ENCODE measurements at regions not wholly inside any gene's neighbourhood (a gene's known extent, or its start where the extent isn't known, plus 50 kb on each side); places are given as distances from the start of the nearest gene placed in this dataset.

- DNase-seq (ENCODE audit: low read depth): no peak
- H3K4me3 ChIP-seq (ENCODE audit: low read depth, low read length): no peak overlapping the region
- TF ChIP-seq, protein P1, sequence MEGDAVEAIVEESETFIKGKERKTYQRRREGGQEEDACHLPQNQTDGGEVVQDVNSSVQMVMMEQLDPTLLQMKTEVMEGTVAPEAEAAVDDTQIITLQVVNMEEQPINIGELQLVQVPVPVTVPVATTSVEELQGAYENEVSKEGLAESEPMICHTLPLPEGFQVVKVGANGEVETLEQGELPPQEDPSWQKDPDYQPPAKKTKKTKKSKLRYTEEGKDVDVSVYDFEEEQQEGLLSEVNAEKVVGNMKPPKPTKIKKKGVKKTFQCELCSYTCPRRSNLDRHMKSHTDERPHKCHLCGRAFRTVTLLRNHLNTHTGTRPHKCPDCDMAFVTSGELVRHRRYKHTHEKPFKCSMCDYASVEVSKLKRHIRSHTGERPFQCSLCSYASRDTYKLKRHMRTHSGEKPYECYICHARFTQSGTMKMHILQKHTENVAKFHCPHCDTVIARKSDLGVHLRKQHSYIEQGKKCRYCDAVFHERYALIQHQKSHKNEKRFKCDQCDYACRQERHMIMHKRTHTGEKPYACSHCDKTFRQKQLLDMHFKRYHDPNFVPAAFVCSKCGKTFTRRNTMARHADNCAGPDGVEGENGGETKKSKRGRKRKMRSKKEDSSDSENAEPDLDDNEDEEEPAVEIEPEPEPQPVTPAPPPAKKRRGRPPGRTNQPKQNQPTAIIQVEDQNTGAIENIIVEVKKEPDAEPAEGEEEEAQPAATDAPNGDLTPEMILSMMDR (IDR thresholded peaks at IDR 0.05; ENCODE audit: low read depth, low read length, missing control alignments): no peak
Measured at GRCh38 chr12:43294916-43295315, 257.1 kb downstream of the ADAMTS20 start.

DNA sequence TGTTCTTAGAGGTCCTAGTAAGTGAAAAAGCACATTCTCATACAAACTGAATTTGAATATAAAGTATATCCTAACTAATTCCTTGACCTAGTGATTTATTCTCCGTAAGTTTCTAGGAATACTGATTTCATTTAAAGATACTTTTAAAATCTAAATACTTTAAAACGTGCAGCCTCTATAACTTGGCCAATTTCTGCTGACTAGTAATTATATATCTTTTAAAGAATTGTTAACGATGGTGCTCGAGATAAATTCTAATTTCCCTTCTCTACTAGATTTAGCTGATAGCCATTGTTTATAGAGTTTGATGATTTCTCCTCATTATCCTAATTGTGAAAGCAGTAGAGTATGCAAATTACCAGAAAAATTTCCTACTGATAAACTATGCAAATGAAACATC, 257.9 kb downstream of the ADAMTS20 start:
- no peak overlapping the region for H3K4me3 ChIP-seq (ENCODE audit: low read depth, low read length)
- DNase-seq (ENCODE audit: low read depth): no peak
- TF ChIP-seq, protein P1 (IDR thresholded peaks at IDR 0.05; ENCODE audit: low read depth, low read length, missing control alignments): no peak

DNA sequence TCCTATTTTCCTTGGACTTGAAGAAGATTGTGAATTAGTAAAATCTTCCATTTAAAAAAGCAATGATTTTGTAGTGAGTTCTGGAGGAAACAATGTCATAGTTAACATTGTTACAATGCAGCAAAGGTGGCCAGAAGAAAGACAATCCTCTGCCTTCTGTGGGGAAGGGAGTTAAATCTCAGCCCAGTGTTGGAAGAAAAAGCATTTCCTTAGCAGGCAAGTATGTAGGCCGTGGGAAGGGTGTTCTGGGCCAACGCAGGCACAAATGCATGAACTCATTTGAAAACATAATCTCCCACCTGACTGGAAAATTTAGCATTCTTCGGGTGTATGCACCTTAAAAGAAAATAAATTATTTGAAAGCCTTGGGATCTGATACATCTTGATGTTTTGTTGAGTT, 258.6 kb downstream of the ADAMTS20 start:
- TF ChIP-seq, protein P1 (IDR thresholded peaks at IDR 0.05; ENCODE audit: low read depth, low read length, missing control alignments): no peak
- no peak for DNase-seq (ENCODE audit: low read depth)
- H3K4me3 ChIP-seq (ENCODE audit: low read depth, low read length): no peak overlapping the region

DNA sequence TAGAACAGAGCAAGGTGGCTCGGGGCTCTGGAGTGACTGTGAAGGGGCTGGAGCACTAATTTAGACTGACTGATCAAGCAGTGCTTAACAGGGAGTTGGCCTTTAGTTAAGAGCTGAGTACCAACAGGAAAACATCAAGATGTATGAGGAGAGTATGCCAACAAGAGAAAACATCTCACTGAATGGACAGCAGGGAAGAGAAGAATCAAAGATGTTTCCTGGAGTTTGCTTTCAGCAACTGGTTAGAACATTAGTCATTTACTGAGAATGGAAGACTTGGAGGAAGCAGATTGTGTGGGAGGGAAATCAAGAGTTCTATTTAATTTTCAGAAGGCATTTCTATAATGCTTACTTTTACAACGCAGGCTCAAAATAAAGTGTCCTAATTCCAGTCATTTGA, 259.3 kb downstream of the ADAMTS20 start:
- no peak overlapping the region for H3K4me3 ChIP-seq (ENCODE audit: low read depth, low read length)
- DNase-seq (ENCODE audit: low read depth): no peak
- TF ChIP-seq, protein P1 (IDR thresholded peaks at IDR 0.05; ENCODE audit: low read depth, low read length, missing control alignments): no peak

GRCh38 chr12:43291516-43291915, 260.5 kb downstream of the ADAMTS20 start:
- TF ChIP-seq, protein P1 (IDR thresholded peaks at IDR 0.05; ENCODE audit: low read depth, low read length, missing control alignments): no peak
- no peak for DNase-seq (ENCODE audit: low read depth)
- H3K4me3 ChIP-seq (ENCODE audit: low read depth, low read length): no peak overlapping the region

DNA sequence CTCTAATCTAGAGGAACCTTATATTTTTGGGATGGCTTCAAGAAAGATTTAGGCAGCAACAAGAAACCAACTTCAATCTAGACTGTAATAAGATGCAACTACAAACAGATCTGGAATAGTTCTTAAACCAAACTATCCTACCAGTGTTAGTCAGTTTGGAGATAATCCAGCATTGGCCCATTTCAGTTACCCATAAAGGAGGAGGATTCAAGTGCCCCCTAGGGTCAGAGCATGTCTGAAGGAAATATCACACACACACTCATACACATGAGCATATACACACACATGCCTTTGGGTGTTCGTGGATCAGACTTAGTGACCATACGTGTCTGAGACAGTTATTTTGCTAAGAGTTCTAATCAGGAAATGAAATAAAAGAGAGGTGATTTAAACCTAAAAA, 261.2 kb downstream of the ADAMTS20 start:
- no peak for DNase-seq (ENCODE audit: low read depth)
- no peak overlapping the region for H3K4me3 ChIP-seq (ENCODE audit: low read depth, low read length)
- TF ChIP-seq, protein P1 (IDR thresholded peaks at IDR 0.05; ENCODE audit: low read depth, low read length, missing control alignments): no peak

GRCh38 chr12:43289426-43289801, 262.6 kb downstream of the ADAMTS20 start:
- H3K4me3 ChIP-seq (ENCODE audit: low read depth, low read length): no peak overlapping the region
- DNase-seq (ENCODE audit: low read depth): no peak
- TF ChIP-seq, protein P1 (IDR thresholded peaks at IDR 0.05; ENCODE audit: low read depth, low read length, missing control alignments): no peak
